ENCODE measurements at regions not wholly inside any gene's neighbourhood (a gene's known extent, or its start where the extent isn't known, plus 50 kb on each side); places are given as distances from the start of the nearest gene placed in this dataset.

DNA sequence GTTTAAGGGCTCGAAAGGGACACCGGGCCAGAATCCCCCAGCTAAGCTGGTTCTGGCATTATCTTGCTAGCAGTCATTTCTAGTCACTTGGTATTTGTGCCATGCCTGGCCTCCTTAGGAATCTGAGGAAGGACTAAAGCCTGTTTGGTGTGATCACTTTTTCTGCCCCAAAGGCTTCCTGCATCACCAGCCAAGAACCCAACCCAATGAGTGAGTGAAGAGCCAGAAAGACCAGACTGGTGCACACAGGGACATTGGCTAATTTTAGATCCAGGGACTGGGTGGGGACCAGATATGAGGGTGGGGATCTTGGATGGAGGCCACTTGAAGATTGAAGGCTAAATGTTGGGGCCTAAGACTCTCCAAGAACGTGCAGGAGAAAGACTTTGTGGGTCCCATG, 411.9 kb upstream of the TNP1 start:
- TF ChIP-seq CTCF (IDR thresholded peaks at IDR 0.05): no peak
- no peak for TF ChIP-seq POLR2A (IDR thresholded peaks at IDR 0.05)
